A172 (cell line): ENCODE measurements at regions not wholly inside any gene's neighbourhood (a gene's known extent, or its start where the extent isn't known, plus 50 kb on each side); places are given as distances from the start of the nearest gene placed in this dataset.
"Not testable (repeated sequence)": the region's sequence is repeated elsewhere in the genome, so short reads cannot be mapped to it uniquely, and the experiment has no call there.

Experiments used
- DNase-seq: peaks from one replicate; pipeline ENCODE4 v3.0.0-alpha.2; 2015; ENCODE audit warnings: low spot score

- no peak for DNase-seq
These were observed 51.2 kb upstream of the RDX start for GRCh38 chr11:110347660-110348059.

GRCh38 chr11:110349138-110349996, 53.0 kb upstream of the RDX start:
- no peak for DNase-seq

GRCh38 chr11:110349997-110350383, 53.6 kb upstream of the RDX start:
- not testable (repeated sequence) for DNase-seq

- no peak for DNase-seq
These were observed 58.8 kb upstream of the RDX start for GRCh38 chr11:110355011-110355744.

- peak; percentile 80 for DNase-seq
These were observed 60.6 kb upstream of the RDX start for GRCh38 chr11:110356762-110357671.

- no peak for DNase-seq
These were observed 61.9 kb upstream of the RDX start for GRCh38 chr11:110358336-110358735.

GRCh38 chr11:110360781-110361408, 64.5 kb upstream of the RDX start:
- not testable (repeated sequence) for DNase-seq

- peak; percentile 30 for DNase-seq
These were observed 66.6 kb upstream of the RDX start for GRCh38 chr11:110362971-110363509.

- no peak for DNase-seq
These were observed 63.5 kb upstream of the FDX1 start for GRCh38 chr11:110366291-110366690.

- no peak for DNase-seq
These were observed 62.2 kb upstream of the FDX1 start for GRCh38 chr11:110367571-110367970.

GRCh38 chr11:110371084-110371483, 58.7 kb upstream of the FDX1 start:
- no peak for DNase-seq

- DNase-seq: no peak
These were observed 56.6 kb upstream of the FDX1 start for GRCh38 chr11:110373051-110373702.

- no peak for DNase-seq
These were observed 54.8 kb upstream of the FDX1 start for GRCh38 chr11:110374921-110375320.

- DNase-seq: no peak
These were observed 54.4 kb upstream of the FDX1 start for GRCh38 chr11:110375351-110375750.

- no peak for DNase-seq
These were observed 53.7 kb upstream of the FDX1 start for GRCh38 chr11:110376021-110376420.

- peak; percentile 80 for DNase-seq
These were observed 52.9 kb upstream of the FDX1 start for GRCh38 chr11:110376711-110377324.

- DNase-seq: no peak
These were observed 52.3 kb upstream of the FDX1 start for GRCh38 chr11:110377434-110377833.

GRCh38 chr11:110379261-110379660, 50.5 kb upstream of the FDX1 start:
- DNase-seq: no peak

GRCh38 chr11:110379936-110380335, 49.8 kb upstream of the FDX1 start:
- DNase-seq: no peak
